ENCODE measurements at regions not wholly inside any gene's neighbourhood (a gene's known extent, or its start where the extent isn't known, plus 50 kb on each side); places are given as distances from the start of the nearest gene placed in this dataset.
"Not testable (repeated sequence)": the region's sequence is repeated elsewhere in the genome, so short reads cannot be mapped to it uniquely, and the experiment has no call there.

- DNase-seq: no peak
These were observed 375.6 kb downstream of the OSTF1 start for GRCh38 chr9:75463871-75464270.

- no peak for DNase-seq
These were observed 376.4 kb downstream of the OSTF1 start for GRCh38 chr9:75464726-75465125.

DNA sequence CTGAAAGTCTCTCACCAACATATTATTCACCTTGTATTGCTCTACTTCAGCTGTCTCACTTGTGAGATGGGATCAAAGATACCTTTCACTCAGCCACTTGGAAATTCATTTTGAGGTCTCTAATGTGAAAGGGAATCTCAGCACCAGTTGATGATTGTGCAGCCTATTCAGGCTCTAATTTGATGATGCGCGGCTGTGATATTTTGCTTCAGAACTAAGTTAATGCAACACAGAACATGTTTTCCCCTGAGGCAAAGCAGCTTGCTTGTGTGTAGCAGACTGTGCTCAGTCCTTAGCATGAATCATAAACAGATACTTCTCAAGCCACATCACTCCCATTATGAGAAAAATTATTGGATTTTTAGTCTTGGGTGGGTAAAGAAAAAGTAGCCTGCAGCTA lies 378.8 kb downstream of the OSTF1 start:
- DNase-seq: no peak

DNA sequence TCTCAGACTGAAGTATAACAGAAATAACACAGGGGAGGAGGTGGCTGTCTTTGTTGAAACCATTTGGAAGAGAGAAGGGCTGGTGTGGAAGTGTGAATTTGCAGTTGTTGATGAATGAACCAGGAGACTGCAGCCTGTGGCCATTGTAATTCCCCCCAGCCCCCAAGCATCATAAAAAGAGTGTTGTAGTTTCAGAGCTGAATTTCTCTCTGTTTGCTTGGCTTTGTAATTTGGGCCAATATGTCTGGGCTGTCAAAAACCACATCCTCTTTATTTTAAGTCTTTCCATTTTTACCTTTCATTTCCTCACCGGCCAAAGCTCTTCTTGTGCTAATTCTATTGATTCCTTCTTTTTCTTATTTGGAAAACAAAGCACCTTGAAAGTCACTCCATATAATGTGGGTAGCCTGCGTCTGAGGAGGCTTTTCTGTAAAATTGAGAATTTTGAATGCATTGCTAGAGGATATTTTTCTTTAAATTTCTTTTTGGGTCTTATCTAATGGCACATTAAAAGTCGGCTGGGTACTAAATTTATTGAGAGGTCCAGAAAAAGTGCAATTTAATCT lies 383.3 kb downstream of the OSTF1 start:
- no peak for DNase-seq

DNA sequence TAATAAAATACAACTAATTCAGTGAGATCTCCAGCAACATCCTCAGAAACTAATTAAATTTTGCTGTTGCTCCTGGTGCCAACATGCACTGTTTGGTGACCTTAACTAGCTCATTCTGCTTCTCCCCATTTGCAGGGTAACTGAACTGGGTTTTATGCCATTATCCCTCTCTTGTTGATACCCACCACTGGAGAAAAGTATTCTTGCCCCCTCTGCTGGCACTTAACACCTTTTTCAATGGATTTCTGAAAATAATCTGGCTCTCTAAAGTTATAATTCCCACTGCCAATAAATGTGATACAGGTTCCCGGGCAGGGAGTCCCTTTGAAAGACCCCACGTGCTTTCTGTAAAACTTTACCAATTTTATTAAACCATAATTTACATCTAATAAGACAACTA lies 394.3 kb downstream of the OSTF1 start:
- DNase-seq: no peak

- no peak for DNase-seq
These were observed 395.3 kb downstream of the OSTF1 start for GRCh38 chr9:75483636-75484035.

DNA sequence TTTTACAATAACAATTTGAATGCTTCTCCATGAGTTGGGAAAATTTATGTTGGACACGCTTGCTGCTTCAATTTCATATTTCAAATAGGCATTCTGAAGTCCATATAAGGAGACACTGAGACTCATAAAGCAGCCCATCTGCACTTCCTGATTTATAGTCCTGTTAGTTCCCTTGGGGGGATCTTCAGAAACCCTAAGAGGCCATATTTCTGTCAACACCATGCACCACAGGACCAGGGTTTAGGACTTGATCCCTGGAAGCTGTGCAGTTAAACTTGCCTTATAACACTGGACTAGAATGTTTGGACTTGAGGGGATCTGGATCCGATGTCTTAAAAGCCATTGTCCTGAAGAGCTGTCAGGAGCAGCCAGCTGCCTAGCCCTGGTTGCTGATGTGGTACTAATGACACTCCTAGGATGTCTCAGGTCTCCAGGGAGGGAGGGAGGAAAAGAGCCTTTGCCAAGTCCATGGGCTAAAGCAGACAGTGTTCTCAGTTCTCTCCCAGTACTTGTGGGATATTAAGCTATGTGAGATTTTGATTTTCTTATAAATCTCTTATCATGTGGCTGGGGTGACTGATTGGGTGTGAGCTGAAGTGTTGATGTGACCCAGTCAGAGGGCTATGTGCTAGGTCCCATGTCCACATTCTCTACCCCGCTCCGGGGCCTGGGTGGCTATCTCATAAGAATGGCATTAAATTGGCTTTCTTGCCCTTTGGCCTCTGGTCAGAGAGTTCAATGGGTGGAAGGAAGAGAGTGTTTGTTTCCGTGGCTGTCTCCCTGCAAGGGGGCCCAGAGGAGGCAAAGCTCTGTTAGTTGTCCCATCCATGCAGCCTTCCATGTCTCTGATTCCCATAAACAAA lies 399.8 kb downstream of the OSTF1 start:
- DNase-seq: no peak

GRCh38 chr9:75488719-75489110 lies 400.4 kb downstream of the OSTF1 start:
- DNase-seq: no peak

GRCh38 chr9:75490326-75490725 lies 400.1 kb upstream of the PCSK5 start:
- no peak for DNase-seq

DNA sequence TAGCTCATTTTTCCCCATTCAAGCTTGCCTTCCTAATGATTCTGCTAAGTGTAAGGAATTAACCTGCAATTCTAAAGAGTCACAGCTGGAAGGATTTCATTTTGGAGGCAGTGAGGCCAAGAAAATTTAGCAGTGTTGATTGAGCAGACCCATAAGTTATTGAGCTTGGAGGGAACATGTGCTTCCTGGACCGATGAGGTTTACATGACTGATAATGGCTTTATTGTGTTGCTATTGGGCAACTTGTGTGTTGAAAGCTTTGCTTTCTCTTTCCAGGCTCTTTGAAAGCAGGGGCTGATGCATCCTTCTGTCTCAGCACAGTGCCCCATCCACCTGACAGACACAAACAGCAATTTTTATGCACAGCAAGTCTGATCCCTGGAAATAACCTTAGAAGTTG lies 398.9 kb upstream of the PCSK5 start:
- DNase-seq: no peak

GRCh38 chr9:75499812-75500211 lies 390.7 kb upstream of the PCSK5 start:
- DNase-seq: no peak

- no peak for DNase-seq
These were observed 390.0 kb upstream of the PCSK5 start for GRCh38 chr9:75500479-75500878.

DNA sequence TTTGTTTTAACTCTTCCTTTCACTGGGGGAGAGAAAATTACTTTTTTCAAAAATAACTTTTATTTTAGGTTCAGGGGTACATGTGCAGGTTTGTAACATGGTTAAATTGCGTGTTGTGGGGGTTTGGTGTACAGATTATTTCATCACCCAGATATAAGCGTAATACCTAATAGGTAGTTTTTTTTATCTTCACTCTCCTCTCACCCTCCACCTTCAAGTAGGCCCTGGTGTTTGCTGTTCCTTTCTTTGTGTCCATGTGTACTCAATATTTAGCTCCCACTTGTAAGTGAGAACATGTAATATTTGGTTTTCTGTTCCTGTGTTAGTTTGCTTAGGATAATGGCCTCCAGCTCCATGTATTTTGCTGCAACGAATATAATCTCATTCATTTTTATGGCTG lies 389.5 kb upstream of the PCSK5 start:
- not testable (repeated sequence) for DNase-seq

GRCh38 chr9:75504721-75505120 lies 385.8 kb upstream of the PCSK5 start:
- no peak for DNase-seq

DNA sequence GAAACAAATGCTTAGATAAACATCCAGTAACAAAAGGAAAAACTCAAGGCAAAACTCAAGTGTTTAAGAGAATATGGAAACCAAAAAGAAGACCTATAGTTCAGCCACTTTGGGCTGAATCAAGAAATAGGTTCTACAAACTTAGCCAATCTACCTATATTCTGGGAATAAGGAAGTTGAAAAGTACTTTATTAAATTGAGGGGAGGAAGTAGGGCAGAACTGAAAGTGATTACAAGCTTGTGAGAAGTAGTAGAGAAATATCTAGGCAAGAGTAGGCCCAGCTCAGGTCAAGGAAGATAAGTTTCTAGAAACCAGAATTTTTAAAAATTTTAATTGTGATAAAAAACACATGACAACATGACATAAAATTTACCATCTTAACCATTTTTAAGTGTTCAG lies 384.8 kb upstream of the PCSK5 start:
- DNase-seq: no peak

- DNase-seq: no peak
These were observed 361.0 kb upstream of the PCSK5 start for GRCh38 chr9:75529463-75529862.

DNA sequence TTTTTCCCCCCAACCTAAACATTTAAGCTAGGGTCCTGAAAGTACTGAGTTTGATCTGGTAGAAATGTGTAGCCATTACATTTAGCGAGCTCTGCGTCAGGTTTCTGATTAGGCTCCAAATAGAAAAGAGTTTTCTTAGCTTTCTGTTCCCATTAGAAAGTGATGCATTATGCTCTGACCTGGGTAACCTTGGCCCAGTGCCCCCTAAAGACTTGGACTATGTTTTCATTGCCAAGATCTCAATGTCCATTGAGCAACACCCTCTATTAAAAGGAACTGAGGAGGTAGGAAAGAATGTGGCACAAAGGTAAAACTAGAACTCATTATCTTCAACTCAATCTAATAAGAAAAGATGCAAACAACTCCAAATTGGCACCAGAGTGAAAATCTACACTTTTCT lies 358.9 kb upstream of the PCSK5 start:
- no peak for DNase-seq

DNA sequence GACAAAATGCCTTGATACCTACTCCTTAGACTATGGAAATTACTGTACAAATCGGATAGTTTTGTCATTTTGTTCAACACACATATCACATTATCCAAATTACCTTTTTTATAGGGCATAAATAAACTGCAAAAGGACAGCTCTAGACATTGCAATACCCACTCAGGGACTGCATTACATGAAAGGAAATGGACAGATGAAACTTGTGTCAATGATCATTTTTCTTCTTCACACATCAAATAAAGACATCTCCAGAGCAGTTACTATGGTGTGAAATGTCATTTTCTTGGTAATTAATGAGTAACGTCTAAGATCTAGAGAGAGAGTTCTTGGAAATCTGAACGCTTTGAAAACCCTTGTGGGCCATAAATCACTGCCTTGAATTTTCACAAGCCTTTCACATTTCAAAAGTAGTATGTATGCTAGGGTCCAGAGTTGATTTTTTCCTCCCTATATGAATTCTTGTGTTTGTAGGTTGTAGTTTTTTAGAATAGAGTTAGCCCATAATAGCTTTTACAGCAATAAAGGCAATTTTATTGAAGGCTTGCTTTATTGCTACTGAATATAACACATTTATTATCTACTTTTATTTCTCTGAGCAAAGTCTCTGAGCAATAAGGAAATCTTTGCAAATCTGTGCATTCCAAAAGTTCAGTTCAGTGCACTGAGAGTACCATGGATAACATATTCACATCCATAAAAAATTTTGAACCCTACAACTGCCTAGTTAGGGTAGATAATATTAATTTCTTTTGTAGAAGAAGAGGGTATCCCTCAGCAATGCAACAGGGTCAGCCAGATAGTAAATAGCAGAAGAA lies 358.0 kb upstream of the PCSK5 start:
- no peak for DNase-seq

GRCh38 chr9:75539523-75539922 lies 350.9 kb upstream of the PCSK5 start:
- DNase-seq: no peak

DNA sequence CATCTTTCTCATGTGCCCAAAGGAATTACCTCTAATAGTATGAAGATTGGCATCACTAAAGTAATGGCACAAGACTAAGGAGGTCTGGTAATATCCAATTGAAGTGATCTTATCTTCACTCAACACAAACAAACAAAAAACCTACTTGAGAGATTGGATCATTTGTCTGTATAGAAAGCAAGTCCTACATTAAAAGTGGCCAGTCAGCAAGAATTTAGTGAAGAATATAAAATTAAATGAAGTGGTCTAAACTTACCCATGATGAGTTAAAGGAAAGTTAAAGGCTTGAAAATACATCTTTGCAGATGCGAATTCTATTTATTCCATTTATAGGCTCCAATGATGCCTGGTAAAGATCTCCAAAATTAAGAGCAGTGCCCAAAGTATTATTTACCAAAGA lies 350.3 kb upstream of the PCSK5 start:
- no peak for DNase-seq

DNA sequence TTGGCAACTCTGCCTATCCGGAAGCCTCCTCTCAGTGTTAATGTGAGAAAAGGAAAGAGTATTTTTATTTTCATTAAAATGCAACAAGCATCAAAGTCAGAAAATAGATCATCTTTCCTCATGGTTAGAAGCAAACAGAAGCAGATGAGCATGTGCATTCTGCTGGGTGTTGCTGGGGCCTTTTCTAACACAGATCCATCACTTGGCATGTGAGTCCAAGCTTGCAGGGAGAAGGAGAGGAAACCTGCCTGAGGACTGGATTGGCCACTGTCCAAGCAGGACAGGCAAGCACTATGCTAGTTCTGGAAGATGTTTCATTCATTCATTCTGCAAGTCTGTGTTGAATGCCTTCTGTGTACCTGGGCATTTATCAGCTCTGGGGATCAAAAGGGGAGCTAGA lies 348.7 kb upstream of the PCSK5 start:
- DNase-seq: no peak

- DNase-seq: no peak
These were observed 345.7 kb upstream of the PCSK5 start for GRCh38 chr9:75544815-75545214.

GRCh38 chr9:75545287-75545686 lies 345.2 kb upstream of the PCSK5 start:
- DNase-seq: no peak

DNA sequence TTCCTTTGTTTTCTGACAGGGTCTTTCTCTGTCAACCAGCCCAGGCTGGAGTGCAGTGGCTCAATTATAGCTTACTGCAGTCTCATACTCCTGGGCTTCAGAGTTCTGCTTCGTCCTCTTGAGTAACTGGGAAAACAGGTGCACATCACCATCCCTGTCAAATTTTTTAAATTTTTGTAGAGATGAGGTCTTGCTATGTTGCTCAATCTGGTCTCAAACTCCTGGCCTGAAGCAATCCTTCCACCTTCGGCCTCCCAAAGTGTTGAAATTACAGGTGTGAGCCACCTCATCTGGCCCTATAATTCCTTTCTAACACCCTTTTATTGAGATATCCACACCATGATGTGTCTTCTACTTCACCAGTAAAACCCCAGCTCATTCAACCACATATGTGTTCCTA lies 341.6 kb upstream of the PCSK5 start:
- no peak for DNase-seq

Measured in effector CD4-positive, alpha-beta T cell (primary cell).